Motor neuron (in vitro differentiated cells): ENCODE measurements at regions not wholly inside any gene's neighbourhood (a gene's known extent, or its start where the extent isn't known, plus 50 kb on each side); places are given as distances from the start of the nearest gene placed in this dataset.

Experiments
- ATAC-seq, 8 experiments: fragments of 200-7000 bp; cut with Tn5 transposase; replicated peaks in 6 of 8; 2 replicates each; pipeline ENCODE4 v1.8.0; 2021; ENCODE audit warnings: mild to moderate bottlenecking in 8 of 8, moderate library complexity in 8 of 8
- H3K27ac ChIP-seq, 2 donors: fragments of 250-450 bp; sonication (Bioruptor Pico); 2 replicates each; pipeline ENCODE4 v1.9.0; 2021; ENCODE audit warnings: antibody characterized with exemption in 2 of 2, mild to moderate bottlenecking in 2 of 2, moderate library complexity in 1 of 2
- H3K4me1 ChIP-seq, 2 donors: fragments of 250-450 bp; sonication (Bioruptor Pico); replicated peaks in 1 of 2; 2 replicates each; pipeline ENCODE4 v1.6.1; 2021; ENCODE audit warnings: antibody characterized with exemption in 2 of 2, mild to moderate bottlenecking in 2 of 2, moderate library complexity in 1 of 2
- H3K4me3 ChIP-seq, 5 donors: fragments of 250-450 bp; sonication (Bioruptor Pico); 2 replicates each; pipeline ENCODE4 v1.9.0; 2021; ENCODE audit warnings: antibody characterized with exemption in 5 of 5, mild to moderate bottlenecking in 5 of 5, moderate library complexity in 4 of 5
- WGBS, 10 experiments: fragments of 450-650 bp; shearing (Covaris generic); methylation state at CpG; one replicate each; pipeline ENCODE4 v1.0.0; 2022; 5-methylcytosine and 5-hydroxymethylcytosine counted together
- in situ Hi-C, 9 experiments: fragments of 400-800 bp; cut with MboI; loops; one replicate each; pipeline ENCODE4 v1.15.0; 2021; ENCODE audit warnings: low sequenced_read_pairs in 9 of 9, low pct_unique_long_range_greater_than_20kb in 2 of 9; ENCODE audit not compliant: unreplicated experiment in 9 of 9

- Histone ChIP-seq H3K4me3 (no peak overlapping the region), H3K27ac (no peak overlapping the region), H3K4me1 (no peaks in the 10 kb centered on the region)
- in situ Hi-C loops, result loop anchor here in 5 of 9 experiments (25.0 kb wide), 2 partner anchors 210 to 785 kb away; partner anchors contain the start of gene CPNE8 (in 3 of the 5)
- WGBS, 10 experiments, result 0 to 83% (median 37%) methylated on average over 1 to 4 of the region's 6 CpGs; no CpG with 5 or more reads in 4 of the 10 experiments
- ATAC-seq, result no peak
These were observed 217.3 kb upstream of the CPNE8 start for GRCh38 chr12:39122562-39123204.

- in situ Hi-C loops, result loop anchor here in 5 of 9 experiments (25.0 kb wide), 2 partner anchors 205 to 780 kb away; partner anchors contain the start of gene CPNE8 (in 3 of the 5)
These were observed 211.5 kb upstream of the CPNE8 start for GRCh38 chr12:39116861-39117260.

GRCh38 chr12:39112064-39112463 is 206.7 kb upstream of the CPNE8 start:
- H3K27ac ChIP-seq, result no peak overlapping the region
- no peak overlapping the region for H3K4me3 ChIP-seq
- 13 to 96% (median 88%) methylated on average over 2 to 5 of the region's 5 CpGs for WGBS, 10 experiments
- in situ Hi-C loops, result loop anchor here in 5 of 9 experiments (25.0 kb wide), 2 partner anchors 200 to 775 kb away; partner anchors contain the start of gene CPNE8 (in 3 of the 5)
- no peaks in the 10 kb centered on the region for H3K4me1 ChIP-seq
- no peak for ATAC-seq

More at GRCh38 chr12:39116861-39117260, 211.5 kb upstream of the CPNE8 start:
- ATAC-seq, result peak in 3 of 8 experiments; percentile 35 to 36 (median 36)
- H3K27ac ChIP-seq, result no peak overlapping the region
- WGBS, 10 experiments, result 17 to 100% (median 77%) methylated on average over 1 to 2 of the region's 2 CpGs; no CpG with 5 or more reads in 4 of the 10 experiments
- H3K4me3 ChIP-seq, result no peak overlapping the region
- H3K4me1 ChIP-seq, result no peaks in the 10 kb centered on the region

- Histone ChIP-seq H3K4me3 (no peak overlapping the region), H3K4me1 (no peaks in the 10 kb centered on the region), H3K27ac (no peak overlapping the region)
- ATAC-seq, result no peak
- in situ Hi-C loops, result loop anchor here in 6 of 9 experiments (10.0 to 25.0 kb wide), 4 partner anchors 180 to 768 kb away; partner anchors contain the start of gene CPNE8 (in 3 of the 6)
These were observed 199.7 kb upstream of the CPNE8 start for GRCh38 chr12:39105111-39105510.

- no peak overlapping the region for H3K27ac ChIP-seq
- in situ Hi-C loops, result loop anchor here in 6 of 9 experiments (10.0 to 25.0 kb wide), 4 partner anchors 179 to 766 kb away; partner anchors contain the start of gene CPNE8 (in 3 of the 6)
- no peak overlapping the region for H3K4me3 ChIP-seq
- no peaks in the 10 kb centered on the region for H3K4me1 ChIP-seq
- ATAC-seq, result peak; percentile 74 to 98 (median 88)
- WGBS, 10 experiments, result 4 to 72% (median 48%) methylated on average over 4 to 8 of the region's 8 CpGs
These were observed 198.3 kb upstream of the CPNE8 start for GRCh38 chr12:39103552-39104165.

- ATAC-seq, result peak in 2 of 8 experiments; percentile 38 to 42
- in situ Hi-C loops, result loop anchor here in 6 of 9 experiments (10.0 to 25.0 kb wide), 4 partner anchors 178 to 765 kb away; partner anchors contain the start of gene CPNE8 (in 3 of the 6)
These were observed 197.3 kb upstream of the CPNE8 start for GRCh38 chr12:39102474-39103209.

GRCh38 chr12:39095636-39096330 is 190.4 kb upstream of the CPNE8 start:
- WGBS, 10 experiments, result 0 to 100% (median 46%) methylated on average over 1 to 2 of the region's 2 CpGs; no CpG with 5 or more reads in 4 of the 10 experiments
- in situ Hi-C loops, result loop anchor here in 1 of 9 experiments (25.0 kb wide), 1 partner anchor 183 kb away; the partner anchor contains the start of gene CPNE8
- Histone ChIP-seq H3K4me3 (no peak overlapping the region), H3K4me1 (no peaks in the 10 kb centered on the region), H3K27ac (no peak overlapping the region)
- peak in 2 of 8 experiments; percentile 44 to 53 for ATAC-seq

More at GRCh38 chr12:39102474-39103209, 197.3 kb upstream of the CPNE8 start:
- 0 to 100% (median 80%) methylated on average over 1 to 3 of the region's 3 CpGs; no CpG with 5 or more reads in 1 of the 10 experiments for WGBS, 10 experiments
- H3K4me3 ChIP-seq, result no peak overlapping the region
- no peaks in the 10 kb centered on the region for H3K4me1 ChIP-seq
- no peak overlapping the region for H3K27ac ChIP-seq

- no peak for ATAC-seq
- Histone ChIP-seq H3K4me3 (no peak overlapping the region), H3K4me1 (peaks cover 0 to 4% of the 10 kb centered on the region in 2 donors), H3K27ac (no peak overlapping the region)
- in situ Hi-C loops, result loop anchor here in 1 of 9 experiments (25.0 kb wide), 1 partner anchor 170 kb away; the partner anchor contains the start of gene CPNE8
- 11 to 100% (median 78%) methylated on average over 1 of the region's 1 CpG; no CpG with 5 or more reads in 4 of the 10 experiments for WGBS, 10 experiments
These were observed 176.5 kb upstream of the CPNE8 start for GRCh38 chr12:39081910-39082309.

GRCh38 chr12:39077226-39077625 is 171.8 kb upstream of the CPNE8 start:
- in situ Hi-C loops, result loop anchor here in 1 of 9 experiments (25.0 kb wide), 1 partner anchor 165 kb away; the partner anchor contains the start of gene CPNE8
- Histone ChIP-seq H3K4me1 (peaks cover 0 to 6% of the 10 kb centered on the region in 2 donors), H3K27ac (no peak overlapping the region), H3K4me3 (no peak overlapping the region)
- 26 to 100% (median 67%) methylated on average over 1 to 2 of the region's 2 CpGs; no CpG with 5 or more reads in 3 of the 10 experiments for WGBS, 10 experiments
- ATAC-seq, result peak in 1 of 8 experiments; percentile 42

GRCh38 chr12:39074063-39074462 is 168.7 kb upstream of the CPNE8 start:
- Histone ChIP-seq H3K4me3 (no peak overlapping the region), H3K27ac (no peak overlapping the region), H3K4me1 (peaks cover 0 to 6% of the 10 kb centered on the region in 2 donors)
- ATAC-seq, result no peak
- in situ Hi-C loops, result no loop called here
- 0 to 100% (median 64%) methylated on average over 1 to 2 of the region's 2 CpGs; no CpG with 5 or more reads in 2 of the 10 experiments for WGBS, 10 experiments

GRCh38 chr12:39072658-39073057 is 167.3 kb upstream of the CPNE8 start:
- 0 to 100% (median 34%) methylated on average over 1 to 2 of the region's 2 CpGs; no CpG with 5 or more reads in 2 of the 10 experiments for WGBS, 10 experiments
- ATAC-seq, result no peak
- Histone ChIP-seq H3K4me1 (peaks cover 0 to 6% of the 10 kb centered on the region in 2 donors), H3K4me3 (no peak overlapping the region), H3K27ac (no peak overlapping the region)
- in situ Hi-C loops, result no loop called here

- ATAC-seq, result peak in 1 of 8 experiments; percentile 19
- H3K4me1 ChIP-seq, result no peaks in the 10 kb centered on the region
- no peak overlapping the region for H3K27ac ChIP-seq
- WGBS, 10 experiments, result 3 to 100% (median 82%) methylated on average over 1 to 4 of the region's 4 CpGs
- in situ Hi-C loops, result no loop called here
- H3K4me3 ChIP-seq, result no peak overlapping the region
These were observed 166.2 kb upstream of the CPNE8 start for GRCh38 chr12:39071611-39072010.
